SK-N-SH (cell line): ENCODE measurements at regions not wholly inside any gene's neighbourhood (a gene's known extent, or its start where the extent isn't known, plus 50 kb on each side); places are given as distances from the start of the nearest gene placed in this dataset.
A peak's percentile ranks its signal among the peaks of the same experiment; 100 is the strongest.

Source experiments
- CTCF ChIA-PET: fragments of 300-600, 350-600 bp; formaldehyde crosslinking; extraction: SDS; loops from one replicate; lab custom pipeline; 2021; lab: Yijun Ruan, JAX
- POLR2A ChIA-PET: fragments of 350-600 bp; sonication (Branson Sonifier 250); formaldehyde crosslinking; extraction: SDS; loops from one replicate; lab custom pipeline; 2020; ENCODE audit warnings: antibody characterized with exemption, inconsistent platforms; lab: Yijun Ruan, JAX
- DNase-seq: peaks from one replicate; pipeline ENCODE4 v3.0.0; 2012
- H2AFZ ChIP-seq: fragments of 200-600 bp; sonication (generic); 2 replicates; pipeline ENCODE4 v1.8.1; 2016; ENCODE audit warnings: antibody characterized with exemption, mild to moderate bottlenecking, low read depth
- H3F3A ChIP-seq: fragments of 200-600 bp; sonication (generic); replicated peaks from 2 replicates; pipeline ENCODE3; 2016; ENCODE audit warnings: antibody characterized with exemption, mild to moderate bottlenecking; ENCODE audit not compliant: insufficient read depth
- H3K27ac ChIP-seq, 2 experiments: fragments of 200-500 bp in 1 of 2; fragments of 200-600 bp in 1 of 2; sonication (Bioruptor generic) in 1 of 2; sonication (generic), shearing (Covaris generic) in 1 of 2; 2 replicates each; pipeline versions ENCODE4 v1.5.1 to v1.6.1; 2014 to 2016; ENCODE audit warnings: low read depth in 2 of 2, inconsistent platforms in 1 of 2, low read length in 1 of 2, mild to moderate bottlenecking in 1 of 2, mixed read lengths in 1 of 2
- H3K27me3 ChIP-seq: fragments of 200-600 bp; sonication (generic), shearing (Covaris generic); 2 replicates; pipeline ENCODE4 v1.6.1; 2016; ENCODE audit warnings: mixed run types; ENCODE audit not compliant: insufficient read depth
- H3K36me3 ChIP-seq, 2 experiments: fragments of 200-500 bp in 1 of 2; fragments of 200-600 bp in 1 of 2; sonication (Bioruptor generic) in 1 of 2; sonication (generic) in 1 of 2; replicated peaks in 1 of 2; 2 replicates each; pipeline versions ENCODE3 to v1.5.1; 2014 to 2016; ENCODE audit warnings: low read length in 1 of 2, mild to moderate bottlenecking in 1 of 2; ENCODE audit not compliant: insufficient read depth in 2 of 2, control insufficient read depth in 1 of 2
- H3K4me1 ChIP-seq, 2 experiments: fragments of 200-500 bp in 1 of 2; fragments of 200-600 bp in 1 of 2; sonication (Bioruptor generic) in 1 of 2; sonication (generic), shearing (Covaris generic) in 1 of 2; 2 replicates each; pipeline versions ENCODE4 v1.5.1 to v1.6.1; 2014 to 2016; ENCODE audit warnings: low read depth in 1 of 2, low read length in 1 of 2, mixed run types in 1 of 2; ENCODE audit not compliant: insufficient read depth in 2 of 2, control insufficient read depth in 1 of 2
- H3K4me2 ChIP-seq: fragments of 200-600 bp; sonication (generic), shearing (Covaris generic); 2 replicates; pipeline ENCODE4 v1.6.1; 2017; ENCODE audit warnings: mixed run types
- H3K4me3 ChIP-seq, 2 experiments: fragments of 200-500 bp in 1 of 2; fragments of 200-600 bp in 1 of 2; sonication (Bioruptor generic) in 1 of 2; sonication (generic), shearing (Covaris generic) in 1 of 2; 2 replicates each; pipeline versions ENCODE4 v1.5.1 to v1.8.1; 2014 to 2016; ENCODE audit warnings: low read depth in 2 of 2, inconsistent platforms in 1 of 2, low read length in 1 of 2, mild to moderate bottlenecking in 1 of 2, mixed read lengths in 1 of 2, moderate library complexity in 1 of 2
- H3K79me2 ChIP-seq: fragments of 200-600 bp; sonication (generic); 2 replicates; pipeline ENCODE4 v1.8.1; 2017; ENCODE audit warnings: mild to moderate bottlenecking; ENCODE audit not compliant: insufficient read depth
- H3K9ac ChIP-seq: fragments of 200-600 bp; sonication (generic); 2 replicates; pipeline ENCODE4 v1.6.1; 2017; ENCODE audit warnings: mixed run types
- H3K9me2 ChIP-seq: fragments of 200-600 bp; sonication (generic); 2 replicates; pipeline ENCODE4 v1.6.1; 2017; ENCODE audit warnings: mixed run types
- H3K9me3 ChIP-seq: fragments of 200-600 bp; sonication (generic); 2 replicates; pipeline ENCODE4 v1.6.1; 2017; ENCODE audit warnings: mixed run types, mild to moderate bottlenecking, moderate library complexity
- H4K20me1 ChIP-seq: fragments of 200-600 bp; sonication (generic); 2 replicates; pipeline ENCODE4 v1.6.1; 2017; ENCODE audit warnings: mild to moderate bottlenecking, mixed run types; ENCODE audit not compliant: insufficient read depth
- EP300 ChIP-seq, 2 experiments: IDR thresholded peaks; 2 replicates each; pipeline versions ENCODE4 v1.4.0 to v1.6.1; 2012; ENCODE audit warnings: borderline replicate concordance in 1 of 2, low read depth in 1 of 2, low read length in 1 of 2
- EZH2phosphoT487 ChIP-seq: fragments of 200-600 bp; sonication (generic); IDR thresholded peaks from 2 replicates; pipeline ENCODE4 v1.6.1; 2017; ENCODE audit warnings: low read depth, mixed run types, mild to moderate bottlenecking, antibody characterized with exemption, moderate library complexity, borderline replicate concordance
- FOXJ3 ChIP-seq: sonication (generic); formaldehyde crosslinking; IDR thresholded peaks from 2 replicates; pipeline ENCODE4 v1.5.1; 2020; ENCODE audit warnings: mild to moderate bottlenecking, missing genetic modification reagents
- GABPA ChIP-seq: IDR thresholded peaks from 2 replicates; pipeline ENCODE4 v1.4.0; 2012; ENCODE audit warnings: low read depth, mild to moderate bottlenecking
- GATA2 ChIP-seq: sonication (generic); formaldehyde crosslinking; IDR thresholded peaks from 2 replicates; pipeline ENCODE4 v1.5.0; 2020; ENCODE audit warnings: mild to moderate bottlenecking, missing genetic modification reagents
- NRF1 ChIP-seq: IDR thresholded peaks from 2 replicates; pipeline ENCODE4 v1.6.1; 2012; ENCODE audit warnings: low read depth, mild to moderate bottlenecking, low read length
- RFX5 ChIP-seq: IDR thresholded peaks from 2 replicates; pipeline ENCODE4 v1.6.1; 2012; ENCODE audit warnings: mild to moderate bottlenecking, improper control_type of control experiment, low read length
- SIN3A ChIP-seq: IDR thresholded peaks from 2 replicates; pipeline ENCODE4 v1.6.1; 2012; ENCODE audit warnings: low read depth, mild to moderate bottlenecking, low read length, moderate library complexity, borderline replicate concordance
- WGBS: methylation state at CpG from one replicate; pipeline ENCODE4 v1.1.6; 2017; ENCODE audit warnings: low lambda C conversion rate; 5-methylcytosine and 5-hydroxymethylcytosine counted together
- TF ChIP-seq, protein P1 (sequence below): IDR thresholded peaks from 2 replicates; pipeline ENCODE4 v1.4.0; 2012; ENCODE audit warnings: low read depth, borderline replicate concordance
- TF ChIP-seq, protein P2 (sequence below): IDR thresholded peaks from 2 replicates; pipeline ENCODE4 v1.6.1; 2012; ENCODE audit warnings: mild to moderate bottlenecking, low read depth, low read length, moderate library complexity

DNA sequence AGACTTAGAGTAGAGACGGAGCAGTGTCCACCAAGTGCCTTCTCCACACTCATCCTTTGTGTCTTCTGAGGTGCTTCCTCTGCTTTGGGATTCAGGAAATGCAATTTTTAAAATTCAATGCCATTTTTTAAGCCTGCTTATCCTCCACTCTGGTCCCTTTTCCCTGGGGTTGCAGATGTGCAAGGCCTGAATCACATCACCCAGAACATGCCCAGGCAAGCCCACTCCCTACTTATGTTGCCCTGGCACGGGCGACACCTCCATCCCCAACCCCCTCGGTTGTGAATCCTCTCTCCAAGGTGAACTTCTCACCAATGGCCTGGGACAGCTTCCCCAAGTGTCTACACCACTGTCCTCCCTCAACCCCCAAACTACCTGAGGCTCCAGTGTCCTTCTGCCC, 116.2 kb downstream of the C17orf67 start:
- ChIA-PET CTCF (interaction anchor here (1.6 to 10.1 kb wide), 5 partner anchors 7 to 124 kb away, joined by 8 to 253 read pairs (median 47); partner anchors contain the start of gene NOG), POLR2A (no interaction called here)
- DNase-seq, result no peak
- Histone ChIP-seq H3K4me1 (no peaks in the 10 kb centered on the region), H3K79me2 (no peaks in the 10 kb centered on the region), H3K4me3 (no peak overlapping the region), H3K4me2 (no peak overlapping the region), H3K36me3 (no peaks in the 10 kb centered on the region), H3K9ac (no peak overlapping the region), H3K27ac (no peak overlapping the region), H3F3A (no peaks in the 10 kb centered on the region), H3K9me3 (no peaks in the 10 kb centered on the region), H2AFZ (peak overlapping the region; percentile 21; the same call in 1 of the 2 replicates), H4K20me1 (no peaks in the 10 kb centered on the region), H3K9me2 (no peaks in the 10 kb centered on the region), H3K27me3 (no peaks in the 10 kb centered on the region; the same call in 1 of the 2 replicates)
- TF ChIP-seq GABPA (no peak), RFX5 (no peak), SIN3A (no peak)
- 78% methylated on average over 4 of the region's 4 CpGs for WGBS

DNA sequence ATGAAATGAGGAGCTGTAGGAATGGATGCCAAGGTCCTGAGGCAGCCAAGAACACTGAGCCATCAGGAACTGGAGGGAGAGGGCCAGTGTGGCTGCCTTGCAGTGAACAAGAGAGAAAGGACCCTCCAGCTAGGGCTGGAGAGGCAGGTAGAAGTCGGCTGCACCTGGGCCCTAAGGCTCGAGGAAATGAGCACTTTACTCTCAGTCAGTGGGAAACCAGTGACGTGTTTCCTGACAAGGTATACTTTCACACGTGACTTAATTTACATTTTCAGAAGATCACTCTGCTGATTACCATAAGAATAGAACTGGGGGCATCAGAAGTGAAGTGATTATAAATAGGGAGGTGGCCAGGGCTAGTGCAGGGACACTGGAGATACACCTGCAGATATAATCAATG, 115.2 kb downstream of the C17orf67 start:
- TF ChIP-seq, protein P1, sequence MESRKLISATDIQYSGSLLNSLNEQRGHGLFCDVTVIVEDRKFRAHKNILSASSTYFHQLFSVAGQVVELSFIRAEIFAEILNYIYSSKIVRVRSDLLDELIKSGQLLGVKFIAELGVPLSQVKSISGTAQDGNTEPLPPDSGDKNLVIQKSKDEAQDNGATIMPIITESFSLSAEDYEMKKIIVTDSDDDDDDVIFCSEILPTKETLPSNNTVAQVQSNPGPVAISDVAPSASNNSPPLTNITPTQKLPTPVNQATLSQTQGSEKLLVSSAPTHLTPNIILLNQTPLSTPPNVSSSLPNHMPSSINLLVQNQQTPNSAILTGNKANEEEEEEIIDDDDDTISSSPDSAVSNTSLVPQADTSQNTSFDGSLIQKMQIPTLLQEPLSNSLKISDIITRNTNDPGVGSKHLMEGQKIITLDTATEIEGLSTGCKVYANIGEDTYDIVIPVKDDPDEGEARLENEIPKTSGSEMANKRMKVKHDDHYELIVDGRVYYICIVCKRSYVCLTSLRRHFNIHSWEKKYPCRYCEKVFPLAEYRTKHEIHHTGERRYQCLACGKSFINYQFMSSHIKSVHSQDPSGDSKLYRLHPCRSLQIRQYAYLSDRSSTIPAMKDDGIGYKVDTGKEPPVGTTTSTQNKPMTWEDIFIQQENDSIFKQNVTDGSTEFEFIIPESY, result no peak
- no peak for TF ChIP-seq NRF1
- TF ChIP-seq FOXJ3 (CRISPR knock-in tag), result no peak
- TF ChIP-seq EZH2phosphoT487, result no peak
- no peak for TF ChIP-seq GATA2
- no peak for TF ChIP-seq EP300 (IDR thresholded peaks at IDR 0.05; ENCODE audit: borderline replicate concordance in 1 of 2, low read depth in 1 of 2, low read length in 1 of 2)
- TF ChIP-seq, protein P2, sequence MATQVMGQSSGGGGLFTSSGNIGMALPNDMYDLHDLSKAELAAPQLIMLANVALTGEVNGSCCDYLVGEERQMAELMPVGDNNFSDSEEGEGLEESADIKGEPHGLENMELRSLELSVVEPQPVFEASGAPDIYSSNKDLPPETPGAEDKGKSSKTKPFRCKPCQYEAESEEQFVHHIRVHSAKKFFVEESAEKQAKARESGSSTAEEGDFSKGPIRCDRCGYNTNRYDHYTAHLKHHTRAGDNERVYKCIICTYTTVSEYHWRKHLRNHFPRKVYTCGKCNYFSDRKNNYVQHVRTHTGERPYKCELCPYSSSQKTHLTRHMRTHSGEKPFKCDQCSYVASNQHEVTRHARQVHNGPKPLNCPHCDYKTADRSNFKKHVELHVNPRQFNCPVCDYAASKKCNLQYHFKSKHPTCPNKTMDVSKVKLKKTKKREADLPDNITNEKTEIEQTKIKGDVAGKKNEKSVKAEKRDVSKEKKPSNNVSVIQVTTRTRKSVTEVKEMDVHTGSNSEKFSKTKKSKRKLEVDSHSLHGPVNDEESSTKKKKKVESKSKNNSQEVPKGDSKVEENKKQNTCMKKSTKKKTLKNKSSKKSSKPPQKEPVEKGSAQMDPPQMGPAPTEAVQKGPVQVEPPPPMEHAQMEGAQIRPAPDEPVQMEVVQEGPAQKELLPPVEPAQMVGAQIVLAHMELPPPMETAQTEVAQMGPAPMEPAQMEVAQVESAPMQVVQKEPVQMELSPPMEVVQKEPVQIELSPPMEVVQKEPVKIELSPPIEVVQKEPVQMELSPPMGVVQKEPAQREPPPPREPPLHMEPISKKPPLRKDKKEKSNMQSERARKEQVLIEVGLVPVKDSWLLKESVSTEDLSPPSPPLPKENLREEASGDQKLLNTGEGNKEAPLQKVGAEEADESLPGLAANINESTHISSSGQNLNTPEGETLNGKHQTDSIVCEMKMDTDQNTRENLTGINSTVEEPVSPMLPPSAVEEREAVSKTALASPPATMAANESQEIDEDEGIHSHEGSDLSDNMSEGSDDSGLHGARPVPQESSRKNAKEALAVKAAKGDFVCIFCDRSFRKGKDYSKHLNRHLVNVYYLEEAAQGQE, result no peak
- TF ChIP-seq RFX5, result no peak
- Histone ChIP-seq H3F3A (no peaks in the 10 kb centered on the region), H3K4me2 (no peak overlapping the region), H3K9me3 (no peaks in the 10 kb centered on the region), H2AFZ (no peak overlapping the region), H3K27me3 (no peaks in the 10 kb centered on the region; the same call in 1 of the 2 replicates), H3K79me2 (no peaks in the 10 kb centered on the region), H3K4me3 (no peak overlapping the region), H3K9ac (no peak overlapping the region), H3K27ac (no peak overlapping the region), H3K36me3 (no peaks in the 10 kb centered on the region), H4K20me1 (no peaks in the 10 kb centered on the region), H3K4me1 (no peaks in the 10 kb centered on the region), H3K9me2 (no peaks in the 10 kb centered on the region)
- ChIA-PET CTCF (interaction anchor here (0.6 to 10.1 kb wide), 6 partner anchors 62 to 219 kb away, joined by 3 to 253 read pairs (median 6); partner anchors contain the start of gene NOG), POLR2A (no interaction called here)
- WGBS, result 53% methylated on average over 4 of the region's 4 CpGs
- no peak for DNase-seq
